CD4-positive, alpha-beta T cell (primary cell): ENCODE measurements at regions not wholly inside any gene's neighbourhood (a gene's known extent, or its start where the extent isn't known, plus 50 kb on each side); places are given as distances from the start of the nearest gene placed in this dataset.

ENCODE experiments used
- ATAC-seq: fragments of 200-7000 bp; cut with Tn5 transposase; one replicate; pipeline ENCODE4 v1.10.0; 2022; ENCODE audit warnings: mild to moderate bottlenecking; ENCODE audit not compliant: poor library complexity
- CTCF ChIA-PET: fragments of 350-600 bp; sonication (Branson Sonifier 250); formaldehyde crosslinking; loops from one replicate; lab custom pipeline; 2021; ENCODE audit warnings: antibody characterized with exemption, inconsistent platforms; lab: Charles Lee
- POLR2A ChIA-PET: fragments of 350-600 bp; sonication (Branson Sonifier 250); formaldehyde crosslinking; loops from one replicate; lab custom pipeline; 2021; ENCODE audit warnings: antibody characterized with exemption, inconsistent platforms; lab: Charles Lee
- DNase-seq, 14 experiments: peaks; one replicate each; pipeline ENCODE4 v3.0.0-alpha.2; 2013 to 2020; ENCODE audit warnings: mixed read lengths in 2 of 14
- H3K27ac ChIP-seq, 2 donors: one replicate each; pipeline versions ENCODE4 v1.5.1 to v1.7.0; 2013; ENCODE audit warnings: low read length in 2 of 2, low read depth in 1 of 2, mild to moderate bottlenecking in 1 of 2
- H3K27me3 ChIP-seq, 2 experiments: 1 replicate in 1 of 2; 2 replicates in 1 of 2; pipeline versions ENCODE4 v1.6.1 to v1.7.0; 2013; ENCODE audit warnings: low read length in 2 of 2, control low read depth in 1 of 2, mild to moderate bottlenecking in 1 of 2, moderate library complexity in 1 of 2; ENCODE audit not compliant: insufficient read depth in 2 of 2, control insufficient read depth in 1 of 2
- H3K36me3 ChIP-seq: one replicate; pipeline ENCODE4 v1.6.1; 2013; ENCODE audit warnings: low read length, control low read depth; ENCODE audit not compliant: insufficient read depth
- H3K4me1 ChIP-seq: one replicate; pipeline ENCODE4 v1.6.1; 2013; ENCODE audit warnings: low read length, control low read depth; ENCODE audit not compliant: insufficient read depth
- H3K4me3 ChIP-seq: one replicate; pipeline ENCODE4 v1.5.1; 2013; ENCODE audit warnings: mild to moderate bottlenecking, low read length, moderate library complexity
- H3K9me3 ChIP-seq, 2 experiments: 1 replicate in 1 of 2; 2 replicates in 1 of 2; pipeline versions ENCODE4 v1.6.1 to v1.7.0; 2013; ENCODE audit warnings: low read length in 2 of 2, mild to moderate bottlenecking in 2 of 2, control low read depth in 1 of 2, moderate library complexity in 1 of 2; ENCODE audit not compliant: control insufficient read depth in 1 of 2, insufficient read depth in 1 of 2
- H3K27ac Mint-ChIP-seq: one replicate; pipeline ENCODE4 v1.8.0; 2020; ENCODE audit warnings: mixed read lengths
- H3K27me3 Mint-ChIP-seq: one replicate; pipeline ENCODE4 v1.8.0; 2021; ENCODE audit warnings: mixed read lengths
- H3K36me3 Mint-ChIP-seq: one replicate; pipeline ENCODE4 v1.8.0; 2021; ENCODE audit warnings: low read depth, mixed read lengths
- H3K4me1 Mint-ChIP-seq: one replicate; pipeline ENCODE4 v1.8.0; 2021; ENCODE audit warnings: low read depth, mixed read lengths
- H3K4me3 Mint-ChIP-seq: one replicate; pipeline ENCODE4 v1.8.0; 2020; ENCODE audit warnings: mild to moderate bottlenecking, mixed read lengths
- H3K9me3 Mint-ChIP-seq: one replicate; pipeline ENCODE4 v1.8.0; 2020; ENCODE audit warnings: mixed read lengths
- CTCF ChIP-seq: fragments of 200-600 bp; IDR thresholded peaks from one replicate; pipeline ENCODE4 v1.8.0; 2022; ENCODE audit warnings: antibody characterized with exemption, mild to moderate bottlenecking
- intact Hi-C, 2 experiments: fragments of 100-400 bp; cut with DNase I in 1 of 2; cut with micrococcal nuclease in 1 of 2; formaldehyde crosslinking; loops; one replicate each; pipeline versions ENCODE4 v1.15.1 to v1.9.0; 2023 to 2025; cut with DNase I, micrococcal nuclease

GRCh38 chr11:127624306-127624856 lies 623.8 kb upstream of the KIRREL3 start:
- Mint-ChIP-seq H3K27me3 (peaks cover 6% of the 10 kb centered on the region), H3K4me1 (no peaks in the 10 kb centered on the region), H3K27ac (no peak overlapping the region), H3K9me3 (no peaks in the 10 kb centered on the region), H3K4me3 (no peak overlapping the region), H3K36me3 (no peaks in the 10 kb centered on the region)
- intact Hi-C loops = no loop called here
- TF ChIP-seq CTCF = no peak
- Histone ChIP-seq H3K36me3 (no peaks in the 10 kb centered on the region), H3K9me3 (no peaks in the 10 kb centered on the region), H3K4me3 (no peak overlapping the region), H3K27ac (no peak overlapping the region), H3K27me3 (no peaks in the 10 kb centered on the region), H3K4me1 (no peaks in the 10 kb centered on the region)
- POLR2A ChIA-PET = no interaction called here
- CTCF ChIA-PET = no interaction called here
- no peak for DNase-seq
- no peak for ATAC-seq

GRCh38 chr11:127622686-127623085 lies 622.1 kb upstream of the KIRREL3 start:
- ChIA-PET CTCF (no interaction called here), POLR2A (no interaction called here)
- H3K9me3 Mint-ChIP-seq = no peaks in the 10 kb centered on the region
- TF ChIP-seq CTCF = no peak
- H3K4me3 Mint-ChIP-seq = no peak overlapping the region
- no peaks in the 10 kb centered on the region for H3K9me3 ChIP-seq
- no peak for DNase-seq
- intact Hi-C loops = no loop called here
- no peaks in the 10 kb centered on the region for H3K4me1 ChIP-seq
- no peaks in the 10 kb centered on the region for H3K27me3 ChIP-seq
- H3K4me1 Mint-ChIP-seq = no peaks in the 10 kb centered on the region
- no peaks in the 10 kb centered on the region for H3K36me3 Mint-ChIP-seq
- H3K36me3 ChIP-seq = no peaks in the 10 kb centered on the region
- H3K27me3 Mint-ChIP-seq = peaks cover 6% of the 10 kb centered on the region
- no peak for ATAC-seq
- no peak overlapping the region for H3K4me3 ChIP-seq
- no peak overlapping the region for H3K27ac ChIP-seq
- H3K27ac Mint-ChIP-seq = no peak overlapping the region

GRCh38 chr11:127620671-127621070 lies 620.1 kb upstream of the KIRREL3 start:
- H3K4me1 ChIP-seq = no peaks in the 10 kb centered on the region
- Mint-ChIP-seq H3K27ac (no peak overlapping the region), H3K27me3 (peaks cover 6% of the 10 kb centered on the region), H3K4me3 (no peak overlapping the region), H3K36me3 (no peaks in the 10 kb centered on the region), H3K9me3 (no peaks in the 10 kb centered on the region), H3K4me1 (no peaks in the 10 kb centered on the region)
- ChIA-PET CTCF (no interaction called here), POLR2A (no interaction called here)
- no peak for DNase-seq
- peaks cover 0 to 4% of the 10 kb centered on the region in 2 experiments for H3K9me3 ChIP-seq
- H3K27me3 ChIP-seq = no peaks in the 10 kb centered on the region
- no peak overlapping the region for H3K4me3 ChIP-seq
- no peaks in the 10 kb centered on the region for H3K36me3 ChIP-seq
- TF ChIP-seq CTCF = no peak
- intact Hi-C loops = no loop called here
- no peak for ATAC-seq
- H3K27ac ChIP-seq = no peak overlapping the region
